ENCODE measurements at regions not wholly inside any gene's neighbourhood (a gene's known extent, or its start where the extent isn't known, plus 50 kb on each side); places are given as distances from the start of the nearest gene placed in this dataset.

DNA sequence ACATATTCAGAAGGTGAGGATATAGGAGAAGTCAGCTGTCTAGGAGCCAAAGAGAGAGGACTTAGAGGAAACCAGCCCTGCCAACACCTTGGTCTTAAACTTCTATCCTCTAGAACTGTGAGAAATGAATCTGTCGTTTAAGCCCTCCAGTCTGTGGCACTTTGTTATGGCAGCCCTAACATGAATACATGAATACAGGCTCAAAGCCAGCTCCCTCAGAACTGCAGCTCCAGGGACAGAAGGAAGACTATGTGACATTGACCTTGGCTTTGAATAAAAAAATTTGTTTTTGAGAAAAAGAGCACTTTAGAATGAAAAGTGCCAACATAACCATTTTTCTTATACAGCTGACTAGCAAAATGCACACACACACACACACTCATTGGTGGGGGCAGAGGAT is 110.9 kb upstream of the ATP2B2 start:
- TF ChIP-seq, protein P1, sequence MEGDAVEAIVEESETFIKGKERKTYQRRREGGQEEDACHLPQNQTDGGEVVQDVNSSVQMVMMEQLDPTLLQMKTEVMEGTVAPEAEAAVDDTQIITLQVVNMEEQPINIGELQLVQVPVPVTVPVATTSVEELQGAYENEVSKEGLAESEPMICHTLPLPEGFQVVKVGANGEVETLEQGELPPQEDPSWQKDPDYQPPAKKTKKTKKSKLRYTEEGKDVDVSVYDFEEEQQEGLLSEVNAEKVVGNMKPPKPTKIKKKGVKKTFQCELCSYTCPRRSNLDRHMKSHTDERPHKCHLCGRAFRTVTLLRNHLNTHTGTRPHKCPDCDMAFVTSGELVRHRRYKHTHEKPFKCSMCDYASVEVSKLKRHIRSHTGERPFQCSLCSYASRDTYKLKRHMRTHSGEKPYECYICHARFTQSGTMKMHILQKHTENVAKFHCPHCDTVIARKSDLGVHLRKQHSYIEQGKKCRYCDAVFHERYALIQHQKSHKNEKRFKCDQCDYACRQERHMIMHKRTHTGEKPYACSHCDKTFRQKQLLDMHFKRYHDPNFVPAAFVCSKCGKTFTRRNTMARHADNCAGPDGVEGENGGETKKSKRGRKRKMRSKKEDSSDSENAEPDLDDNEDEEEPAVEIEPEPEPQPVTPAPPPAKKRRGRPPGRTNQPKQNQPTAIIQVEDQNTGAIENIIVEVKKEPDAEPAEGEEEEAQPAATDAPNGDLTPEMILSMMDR (IDR thresholded peaks at IDR 0.05; ENCODE audit: insufficient read depth, low read length, poor library complexity, severe bottlenecking) = no peak
- peaks cover 5% of the 10 kb centered on the region for H3K27me3 ChIP-seq (ENCODE audit: control insufficient read depth, insufficient read depth, low read length)
- no peak overlapping the region for H3K4me3 ChIP-seq (ENCODE audit: low read depth, low read length)

DNA sequence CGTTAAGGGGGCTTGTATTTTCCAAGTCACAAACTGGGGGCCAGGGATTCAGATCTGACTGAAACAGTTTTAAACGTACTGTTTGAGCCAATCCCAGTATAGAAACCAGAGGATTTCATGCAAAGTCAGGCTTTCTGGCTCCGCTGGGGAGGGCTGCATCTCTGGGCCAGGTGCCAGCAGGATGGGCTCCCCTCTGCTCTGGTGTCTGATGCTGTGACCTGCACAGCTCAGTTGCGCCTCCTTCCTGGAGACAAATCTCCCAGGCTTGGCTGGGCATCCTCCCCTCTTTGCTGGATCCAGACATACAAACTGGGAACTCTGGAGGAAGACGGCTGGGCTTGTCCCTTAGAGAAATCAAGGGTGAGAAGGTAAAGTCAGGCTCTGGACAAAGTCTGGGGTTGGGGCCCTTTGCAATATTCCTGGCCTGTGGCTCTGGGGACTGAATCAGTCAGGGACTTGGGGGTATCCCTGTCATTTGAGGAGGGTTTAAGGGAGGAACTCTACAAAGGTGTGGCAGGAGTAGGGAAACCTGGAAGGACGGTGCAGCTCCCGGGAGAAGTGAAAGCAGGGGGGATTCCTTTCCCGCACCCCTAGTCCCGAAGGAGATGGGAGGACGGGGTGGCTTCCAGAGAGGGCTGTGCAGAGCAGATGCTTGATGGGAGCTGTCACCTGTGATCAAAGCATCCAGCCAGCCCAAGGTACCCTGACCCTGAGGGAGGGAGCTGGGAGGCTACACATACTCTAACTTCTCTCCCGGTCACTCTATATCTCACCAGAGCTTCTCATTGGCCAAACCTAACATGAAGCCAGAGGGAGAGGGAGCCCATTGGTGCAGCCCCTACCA is 114.8 kb upstream of the ATP2B2 start:
- TF ChIP-seq, protein P1 (IDR thresholded peaks at IDR 0.05; ENCODE audit: insufficient read depth, low read length, poor library complexity, severe bottlenecking) = no peak
- DNase-seq (ENCODE audit: low read depth) = no peak

More for the DNA sequence above, 110.9 kb upstream of the ATP2B2 start:
- no peak for DNase-seq (ENCODE audit: low read depth)
- no peaks in the 10 kb centered on the region for H3K36me3 ChIP-seq (ENCODE audit: control insufficient read depth, insufficient read depth, low read length)

DNA sequence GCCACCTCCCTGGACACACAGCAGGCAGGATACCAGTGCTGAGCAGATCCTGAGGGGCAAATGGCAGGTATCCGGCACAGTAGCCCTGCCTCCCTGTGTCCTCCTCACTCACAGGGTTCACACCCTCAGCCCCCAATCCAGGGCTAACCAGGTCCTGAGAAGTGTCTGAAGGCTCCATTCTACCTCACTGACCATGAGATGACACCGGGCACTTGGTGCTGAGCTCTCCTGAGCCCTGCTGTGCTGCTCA is 115.4 kb upstream of the ATP2B2 start:
- Histone ChIP-seq H3K27me3 (ENCODE audit: control insufficient read depth, insufficient read depth, low read length) (peaks cover 8% of the 10 kb centered on the region), H3K4me3 (ENCODE audit: low read depth, low read length) (no peak overlapping the region), H3K36me3 (ENCODE audit: control insufficient read depth, insufficient read depth, low read length) (no peaks in the 10 kb centered on the region)
- DNase-seq (ENCODE audit: low read depth) = no peak
- TF ChIP-seq, protein P1 (IDR thresholded peaks at IDR 0.05; ENCODE audit: insufficient read depth, low read length, poor library complexity, severe bottlenecking) = no peak

More for the DNA sequence above, 114.8 kb upstream of the ATP2B2 start:
- Histone ChIP-seq H3K36me3 (ENCODE audit: control insufficient read depth, insufficient read depth, low read length) (no peaks in the 10 kb centered on the region), H3K27me3 (ENCODE audit: control insufficient read depth, insufficient read depth, low read length) (peaks cover 8% of the 10 kb centered on the region), H3K4me3 (ENCODE audit: low read depth, low read length) (no peak overlapping the region)

- no peaks in the 10 kb centered on the region for H3K36me3 ChIP-seq (ENCODE audit: control insufficient read depth, insufficient read depth, low read length)
Observed at GRCh38 chr3:10623578-10624275, 118.3 kb upstream of the ATP2B2 start.

GRCh38 chr3:10625323-10625722 is 119.9 kb upstream of the ATP2B2 start:
- no peak overlapping the region for H3K4me3 ChIP-seq (ENCODE audit: low read depth, low read length)
- peaks cover 8% of the 10 kb centered on the region for H3K27me3 ChIP-seq (ENCODE audit: control insufficient read depth, insufficient read depth, low read length)
- H3K36me3 ChIP-seq (ENCODE audit: control insufficient read depth, insufficient read depth, low read length) = no peaks in the 10 kb centered on the region
- DNase-seq (ENCODE audit: low read depth) = no peak
- TF ChIP-seq, protein P1 (IDR thresholded peaks at IDR 0.05; ENCODE audit: insufficient read depth, low read length, poor library complexity, severe bottlenecking) = no peak

More at GRCh38 chr3:10623578-10624275, 118.3 kb upstream of the ATP2B2 start:
- no peak for DNase-seq (ENCODE audit: low read depth)
- H3K27me3 ChIP-seq (ENCODE audit: control insufficient read depth, insufficient read depth, low read length) = peaks cover 8% of the 10 kb centered on the region
- TF ChIP-seq, protein P1 (IDR thresholded peaks at IDR 0.05; ENCODE audit: insufficient read depth, low read length, poor library complexity, severe bottlenecking) = no peak
- no peak overlapping the region for H3K4me3 ChIP-seq (ENCODE audit: low read depth, low read length)
